Dedifferentiated amniotic fluid mesenchymal stem cell (primary cell): ENCODE measurements at regions not wholly inside any gene's neighbourhood (a gene's known extent, or its start where the extent isn't known, plus 50 kb on each side); places are given as distances from the start of the nearest gene placed in this dataset.
"Not testable (repeated sequence)": the region's sequence is repeated elsewhere in the genome, so short reads cannot be mapped to it uniquely, and the experiment has no call there.

Experiments
- DNase-seq: peaks from one replicate; pipeline ENCODE4 v3.0.0-alpha.2; 2016; ENCODE audit errors: extremely low spot score

DNA sequence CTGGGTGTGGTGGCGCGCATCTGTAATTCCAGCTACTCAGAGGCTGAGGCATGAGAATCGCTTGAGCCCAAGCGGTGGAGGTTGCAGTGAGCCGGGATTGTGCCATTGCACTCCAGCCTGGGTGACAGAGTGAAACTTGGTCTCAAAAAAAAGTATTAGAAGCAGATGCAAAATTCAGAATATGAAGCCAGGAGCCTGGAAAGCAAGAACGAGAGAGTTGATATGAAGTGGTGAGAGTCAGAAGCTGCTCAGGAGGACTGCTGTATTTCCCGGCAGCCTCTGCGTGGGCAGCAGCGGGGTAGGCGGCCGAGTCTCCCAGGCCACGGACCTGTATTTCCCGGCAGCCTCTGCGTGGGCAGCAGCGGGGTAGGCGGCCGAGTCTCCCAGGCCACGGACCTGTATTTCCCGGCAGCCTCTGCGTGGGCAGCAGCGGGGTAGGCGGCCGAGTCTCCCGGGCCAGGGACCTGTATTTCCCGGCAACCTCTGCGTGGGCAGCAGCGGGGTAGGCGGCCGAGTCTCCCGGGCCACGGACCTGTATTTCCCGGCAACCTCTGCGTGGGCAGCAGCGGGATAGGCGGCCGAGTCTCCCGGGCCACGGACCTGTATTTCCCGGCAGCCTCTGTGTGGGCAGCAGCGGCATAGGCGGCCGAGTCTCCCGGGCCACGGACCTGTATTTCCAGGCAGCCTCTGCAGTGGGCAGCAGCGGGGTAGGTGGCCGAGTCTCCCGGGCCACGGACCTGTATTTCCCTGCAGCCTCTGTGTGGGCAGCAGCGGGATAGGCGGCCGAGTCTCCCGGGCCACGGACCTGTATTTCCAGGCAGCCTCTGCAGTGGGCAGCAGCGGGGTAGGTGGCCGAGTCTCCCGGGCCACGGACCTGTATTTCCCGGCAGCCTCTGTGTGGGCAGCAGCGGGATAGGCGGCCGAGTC is 145.2 kb upstream of the PITRM1 start:
- DNase-seq = not testable (repeated sequence)

DNA sequence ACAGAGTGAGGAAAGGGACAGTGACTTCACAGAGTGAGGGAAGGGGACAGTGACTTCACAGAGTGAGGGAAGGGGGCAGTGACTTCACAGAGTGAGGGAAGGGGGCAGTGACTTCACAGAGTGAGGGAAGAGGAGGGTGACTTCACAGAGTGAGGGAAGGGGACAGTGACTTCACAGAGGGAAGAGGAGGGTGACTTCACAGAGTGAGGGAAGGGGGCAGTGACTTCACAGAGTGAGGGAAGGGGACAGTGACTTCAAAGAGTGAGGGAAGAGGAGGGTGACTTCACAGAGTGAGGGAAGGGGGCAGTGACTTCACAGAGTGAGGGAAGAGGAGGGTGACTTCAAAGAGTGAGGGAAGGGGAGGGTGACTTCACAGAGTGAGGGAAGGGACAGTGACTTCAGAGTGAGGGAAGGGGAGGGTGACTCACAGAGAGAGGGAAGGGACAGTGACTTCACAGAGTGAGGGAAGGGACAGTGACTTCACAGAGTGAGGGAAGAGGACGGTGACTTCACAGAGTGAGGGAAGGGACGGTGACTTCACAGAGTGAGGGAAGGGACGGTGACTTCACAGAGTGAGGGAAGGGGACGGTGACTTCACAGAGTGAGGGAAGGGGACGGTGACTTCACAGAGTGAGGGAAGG is 142.0 kb upstream of the PITRM1 start:
- DNase-seq = not testable (repeated sequence)

DNA sequence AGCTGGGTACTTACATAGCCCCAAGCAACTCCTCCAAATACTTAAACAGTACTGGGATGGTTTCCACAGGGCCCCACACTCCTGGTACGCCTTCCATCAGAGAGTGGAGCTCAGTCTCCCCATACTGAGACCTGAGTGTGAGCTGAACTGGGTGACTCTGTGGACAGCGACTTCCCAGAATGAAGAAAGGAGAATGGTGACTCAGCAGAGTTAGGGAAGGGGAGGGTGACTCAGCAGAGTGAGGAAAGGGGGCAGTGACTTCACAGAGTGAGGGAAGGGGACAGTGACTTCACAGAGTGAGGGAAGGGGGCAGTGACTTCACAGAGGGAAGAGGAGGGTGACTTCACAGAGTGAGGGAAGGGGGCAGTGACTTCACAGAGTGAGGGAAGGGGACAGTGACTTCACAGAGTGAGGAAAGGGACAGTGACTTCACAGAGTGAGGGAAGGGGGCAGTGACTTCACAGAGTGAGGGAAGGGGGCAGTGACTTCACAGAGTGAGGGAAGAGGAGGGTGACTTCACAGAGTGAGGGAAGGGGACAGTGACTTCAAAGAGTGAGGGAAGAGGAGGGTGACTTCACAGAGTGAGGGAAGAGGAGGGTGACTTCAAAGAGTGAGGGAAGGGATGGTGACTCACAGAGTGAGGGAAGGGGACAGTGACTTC is 141.3 kb upstream of the PITRM1 start:
- DNase-seq = peak; percentile 57

DNA sequence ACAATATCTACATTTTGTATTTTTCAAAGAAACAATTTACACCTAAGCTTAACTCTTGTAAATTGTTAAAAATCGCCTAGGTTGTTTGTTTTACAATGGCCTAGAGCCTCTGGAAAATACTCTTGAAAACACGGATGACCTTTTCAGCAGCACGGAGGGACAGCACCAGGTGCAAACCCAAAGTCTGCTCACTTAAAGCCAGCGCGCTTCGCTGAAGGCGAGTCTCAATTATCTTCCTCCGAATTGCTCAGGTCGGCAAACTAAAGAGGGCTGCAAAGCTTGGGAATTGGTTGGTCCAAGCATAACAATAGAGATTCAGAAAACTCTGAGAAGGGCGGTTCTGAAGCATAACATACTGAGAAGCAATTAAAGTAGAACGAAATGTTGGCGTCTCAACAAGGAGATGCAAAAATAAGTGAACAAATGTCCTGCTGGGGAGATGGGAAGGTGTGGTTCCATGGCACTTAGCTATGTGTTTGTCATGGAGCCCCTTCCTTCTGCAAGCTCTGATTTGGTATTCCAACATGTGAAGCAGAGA is 139.9 kb upstream of the PITRM1 start:
- DNase-seq = no peak

DNA sequence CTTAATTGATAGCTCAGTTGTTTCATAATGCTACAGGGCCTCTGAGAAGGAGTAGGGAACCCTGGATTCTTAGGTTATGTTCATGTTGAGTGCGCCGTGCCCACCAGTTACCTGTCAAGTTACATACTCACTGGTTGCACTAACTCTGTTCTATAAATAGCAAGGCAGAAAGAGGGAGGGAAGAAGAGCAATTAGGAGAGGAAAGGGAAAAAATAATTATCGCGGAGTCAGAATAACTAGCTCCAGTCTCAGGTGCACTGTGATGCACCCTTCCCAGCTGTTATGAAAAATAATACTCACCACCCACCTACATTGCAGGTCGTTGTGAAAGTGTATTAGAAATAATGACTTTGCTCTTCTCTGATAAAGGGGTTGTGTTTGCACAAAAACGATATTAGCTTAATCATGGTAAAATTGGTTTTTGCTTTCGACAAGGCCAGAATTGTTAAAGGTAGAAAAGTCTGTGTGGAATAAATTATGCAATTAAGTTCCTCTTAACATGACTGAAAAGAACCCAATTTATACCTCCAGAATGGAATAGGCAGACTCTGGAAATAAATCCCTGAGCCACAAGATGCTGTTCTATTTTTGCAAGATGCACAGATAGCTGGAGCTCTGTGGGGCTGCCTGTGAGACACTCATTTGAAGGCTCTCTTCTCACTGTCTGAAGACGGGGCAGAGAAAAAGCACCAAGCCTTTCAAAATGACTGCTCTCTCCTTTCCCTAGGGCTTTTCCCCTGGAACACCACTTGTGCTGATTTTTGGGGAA is 137.6 kb upstream of the PITRM1 start:
- DNase-seq = no peak

DNA sequence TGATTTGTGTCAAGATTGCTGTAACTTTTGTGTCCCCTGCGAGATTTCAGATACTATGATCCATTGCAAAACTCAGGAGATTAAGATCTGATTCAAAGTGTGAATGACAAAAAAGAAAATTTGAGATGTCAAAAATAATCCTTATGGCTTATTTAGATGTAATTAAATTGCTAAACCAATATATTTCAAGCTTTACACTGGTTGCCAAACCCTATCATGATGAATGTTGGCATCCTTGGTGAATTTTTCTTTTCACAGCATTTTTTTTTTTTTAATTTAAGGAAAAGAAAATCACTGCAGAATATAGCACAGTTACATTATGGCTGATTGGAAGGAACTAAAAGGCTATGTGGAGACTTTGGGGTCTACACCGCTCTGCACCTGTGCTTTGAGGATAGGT is 133.5 kb upstream of the PITRM1 start:
- no peak for DNase-seq

DNA sequence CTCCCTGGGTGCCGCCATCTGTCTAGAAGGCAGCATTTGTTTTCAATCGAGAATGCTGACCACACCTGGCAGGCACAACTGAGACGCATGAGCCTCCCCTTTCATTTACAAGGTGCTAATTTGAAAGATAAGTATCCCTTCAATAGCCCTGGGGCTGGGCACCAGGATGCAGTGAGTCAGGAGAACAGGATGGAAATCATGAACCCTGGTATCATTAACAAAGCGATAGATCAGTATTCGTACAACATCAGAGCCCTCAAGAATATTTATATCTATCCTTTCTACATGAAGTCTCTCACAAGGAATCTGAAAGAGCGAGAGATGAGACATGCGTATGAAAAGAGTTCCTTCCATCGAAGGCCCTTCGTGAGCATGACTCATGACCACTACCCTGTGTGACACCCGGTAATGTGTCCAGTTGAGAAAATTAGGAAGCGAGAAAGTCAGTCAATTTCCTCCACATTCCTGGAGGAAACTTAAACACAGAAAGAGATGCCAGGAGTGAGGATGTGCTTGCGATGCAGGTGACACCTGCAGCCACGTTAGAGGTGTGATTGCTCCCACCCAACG is 123.1 kb upstream of the PITRM1 start:
- no peak for DNase-seq

DNA sequence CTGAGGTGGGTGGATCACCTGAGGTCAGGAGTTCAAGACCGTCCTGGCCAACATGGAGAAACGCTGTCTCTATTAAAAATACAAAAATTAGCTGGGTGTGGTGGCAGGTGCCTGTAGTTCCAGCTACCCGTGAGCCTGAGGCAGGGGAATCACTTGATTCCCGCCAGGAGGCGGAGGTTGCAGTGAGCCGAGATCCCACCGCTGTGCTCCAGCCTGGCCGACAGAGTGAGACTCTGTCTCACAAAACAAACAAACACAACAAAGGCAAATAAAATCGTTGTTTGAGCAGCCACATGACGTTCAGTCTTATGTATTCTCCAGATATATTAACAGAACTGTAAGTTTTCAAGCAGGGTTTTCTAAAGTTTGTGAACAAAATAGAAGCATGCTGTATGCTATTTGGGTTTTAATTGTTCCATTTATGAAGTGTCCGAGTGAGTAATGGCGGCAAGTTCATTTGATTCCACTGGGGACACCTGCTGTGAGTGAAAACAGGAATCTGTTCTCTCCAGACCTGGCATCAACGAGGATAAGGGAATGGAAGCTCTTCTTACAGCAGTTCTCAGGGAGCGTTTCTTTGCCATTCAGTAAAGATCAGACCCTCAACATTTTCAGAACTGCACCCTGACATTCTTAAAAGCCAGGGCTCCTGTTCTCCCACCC is 122.5 kb upstream of the PITRM1 start:
- no peak for DNase-seq

DNA sequence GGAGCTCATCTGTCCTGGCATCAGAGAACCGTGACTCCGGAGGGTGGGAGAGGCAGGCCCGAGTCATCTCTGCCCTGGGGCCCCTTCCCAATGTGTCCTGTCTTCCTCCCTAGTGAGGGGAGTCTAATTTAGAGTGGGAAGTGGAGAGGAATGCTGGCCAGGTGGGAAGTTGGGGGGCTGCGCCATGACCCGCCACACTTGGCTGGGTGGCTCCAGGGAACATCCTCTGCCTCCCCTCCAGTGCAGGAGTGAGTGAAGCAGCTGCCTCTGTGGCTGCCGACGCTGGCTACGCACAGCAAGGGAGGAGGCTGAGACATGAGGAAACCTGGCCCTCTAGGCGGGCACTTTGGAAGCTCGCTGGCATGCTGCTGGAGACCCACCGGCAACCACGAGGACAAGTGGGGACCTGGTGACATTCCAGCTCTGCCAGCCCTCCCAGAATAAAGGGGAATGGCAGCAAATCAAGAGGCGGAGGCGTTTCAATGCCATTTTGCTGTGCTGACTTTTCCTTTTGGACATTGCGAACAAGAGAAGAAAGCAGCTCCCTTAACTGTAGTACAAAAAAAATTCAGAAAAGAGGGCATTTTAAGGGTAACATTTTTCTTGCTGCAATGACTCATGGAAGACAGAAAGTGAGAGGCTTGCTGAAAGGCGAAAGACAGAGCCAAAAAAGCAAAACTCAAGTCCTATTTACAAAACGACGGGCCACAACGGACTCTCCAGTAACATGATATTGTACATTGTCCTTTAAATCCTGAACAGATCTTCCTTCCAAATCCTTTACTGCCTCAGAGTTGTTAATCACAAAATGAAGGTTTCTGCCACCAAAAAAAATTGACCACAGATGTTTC is 121.2 kb upstream of the PITRM1 start:
- DNase-seq = peak; percentile 19

DNA sequence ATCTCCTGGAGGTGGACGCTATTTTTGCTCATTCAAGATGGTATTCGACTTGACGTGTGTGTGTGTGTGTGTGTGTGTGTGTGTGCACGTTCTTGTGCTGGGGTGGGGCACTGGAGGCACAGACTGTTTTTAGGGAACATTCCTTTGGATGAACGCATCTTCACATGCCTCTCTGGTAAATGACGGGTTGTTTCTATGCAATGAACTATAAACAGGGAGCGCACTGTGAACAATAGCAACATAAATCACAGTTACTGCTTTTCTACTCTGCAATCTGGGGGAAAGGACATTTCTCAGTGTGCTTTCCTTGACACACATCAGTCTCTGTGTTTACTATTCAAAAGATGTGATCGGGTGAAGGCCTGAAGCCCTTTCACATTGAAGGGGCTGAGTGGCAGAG is 120.1 kb upstream of the PITRM1 start:
- no peak for DNase-seq

DNA sequence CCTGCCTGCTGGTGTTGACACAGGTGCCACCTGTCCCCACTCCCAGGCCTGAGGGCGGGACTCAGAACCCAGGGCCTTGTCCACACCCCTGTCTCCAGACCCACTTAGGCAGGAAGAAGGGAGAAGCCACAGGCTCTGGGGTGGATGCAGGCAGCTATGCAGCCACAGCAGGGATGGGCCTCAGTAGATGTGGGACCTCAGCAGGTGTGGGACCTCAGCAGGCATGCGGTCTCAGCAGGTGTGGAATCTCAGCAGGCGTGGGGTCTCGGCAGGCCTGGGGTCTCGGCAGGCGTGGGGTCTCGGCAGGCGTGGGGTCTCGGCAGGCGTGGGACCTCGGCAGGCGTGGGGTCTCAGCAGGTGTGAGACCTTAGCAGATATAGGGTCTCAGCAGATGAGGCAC is 118.0 kb upstream of the PITRM1 start:
- no peak for DNase-seq

DNA sequence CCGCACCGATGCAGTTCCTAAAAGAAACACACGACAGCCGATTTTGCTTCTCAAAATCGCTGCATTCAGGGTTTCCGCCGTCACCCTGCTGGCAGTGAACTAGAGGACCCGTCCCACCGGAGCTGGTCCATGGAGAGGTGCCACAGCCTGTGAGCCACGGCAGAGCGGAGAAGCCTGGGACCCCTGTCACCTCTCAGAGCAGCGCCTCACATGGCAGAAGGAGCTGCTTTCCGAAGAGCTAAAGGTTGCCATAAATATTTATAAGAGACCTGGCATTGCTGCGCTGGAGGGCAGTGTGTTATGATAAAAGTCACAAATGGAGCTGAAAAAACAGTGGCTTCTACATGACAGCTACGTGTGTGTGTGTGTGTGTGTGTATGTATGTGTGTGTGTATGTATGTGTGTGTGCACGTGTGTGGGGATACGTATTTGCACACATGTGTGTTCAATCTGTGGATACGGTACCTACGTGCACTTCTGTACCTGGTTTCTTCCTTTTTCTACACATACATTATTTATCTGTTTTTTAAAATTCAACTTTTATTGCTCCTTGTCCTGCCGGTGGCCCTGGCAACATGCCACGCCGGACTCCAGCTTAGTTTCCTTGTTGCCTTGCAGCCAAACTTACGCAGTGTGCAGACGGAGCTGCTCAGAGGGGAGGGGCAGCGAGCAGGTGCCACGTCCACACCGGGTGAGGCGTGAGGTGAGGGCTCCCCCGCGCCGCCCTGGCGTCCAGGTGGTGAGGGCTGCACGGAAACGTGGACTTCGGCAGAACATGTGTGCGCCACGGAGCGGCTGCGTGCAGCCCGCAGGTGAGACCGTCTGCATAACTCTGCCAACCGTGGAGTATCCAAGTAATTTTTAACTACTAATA is 115.2 kb upstream of the PITRM1 start:
- DNase-seq = no peak

DNA sequence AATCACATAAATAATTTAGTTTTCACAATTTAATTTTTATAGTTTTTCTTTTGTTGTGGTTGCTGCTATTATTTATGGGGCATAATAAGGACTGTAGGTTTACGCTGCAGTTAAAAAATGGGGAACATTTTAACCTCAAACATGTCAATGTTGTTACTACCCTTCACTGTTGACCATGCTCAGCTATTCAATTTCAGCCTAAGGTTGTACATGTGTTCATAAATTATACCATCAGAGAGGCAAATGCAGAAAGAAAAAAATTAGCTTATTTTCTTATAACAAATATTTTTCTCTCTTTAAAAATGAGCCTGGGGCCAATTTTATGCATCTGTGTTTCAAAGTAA is 110.1 kb upstream of the PITRM1 start:
- DNase-seq = no peak

DNA sequence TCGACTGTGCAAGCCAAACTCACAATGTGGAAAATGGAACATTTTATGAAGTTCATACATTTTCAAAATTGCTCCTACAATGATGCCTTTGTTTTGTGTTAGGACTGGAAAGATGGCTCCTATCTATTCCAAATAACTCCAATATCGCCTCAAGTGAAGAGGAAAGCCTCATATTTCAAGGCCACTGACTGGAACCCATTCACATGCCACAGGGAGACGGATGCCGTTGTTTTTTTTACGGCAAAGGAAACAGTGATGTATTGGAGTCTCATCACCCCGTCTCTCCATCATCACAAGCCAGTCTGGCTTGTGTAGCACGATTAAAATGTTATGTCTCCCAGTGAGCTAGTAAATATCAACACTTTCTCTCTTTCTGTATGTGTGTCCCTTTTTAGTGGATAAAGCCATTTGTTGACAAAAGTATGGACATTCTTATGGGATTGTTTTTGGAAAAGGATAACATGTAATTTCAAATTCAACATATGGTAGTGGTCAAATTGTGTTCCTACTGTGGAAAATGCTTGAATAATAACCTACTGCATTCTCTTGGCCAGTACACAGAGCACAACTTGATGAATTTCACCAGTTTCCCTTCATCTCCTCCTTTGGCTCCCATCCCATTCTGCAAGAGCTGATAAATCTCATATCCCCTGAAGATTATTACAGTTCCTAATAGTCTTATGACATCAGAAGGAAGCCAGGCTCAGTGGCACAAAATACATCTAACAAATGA is 109.5 kb upstream of the PITRM1 start:
- DNase-seq = no peak

DNA sequence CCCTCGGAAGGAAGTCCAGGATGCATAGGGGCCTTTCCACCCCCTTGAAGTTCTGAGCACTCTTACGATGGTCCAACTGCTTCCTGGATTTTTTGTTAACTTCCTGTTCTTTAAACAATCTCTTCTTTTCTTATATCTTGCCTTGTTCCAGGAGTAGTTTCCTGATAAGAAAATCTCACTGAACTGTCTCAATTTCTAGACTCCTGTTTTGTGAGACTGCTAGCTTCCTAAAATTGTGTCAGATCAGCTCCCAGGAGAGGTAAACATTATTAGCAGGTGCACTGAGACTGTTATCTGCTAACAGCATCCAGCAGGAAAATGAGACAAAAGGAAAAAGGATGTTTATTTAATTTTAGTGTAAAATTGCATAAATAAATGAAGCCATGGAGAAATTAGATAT is 106.2 kb upstream of the PITRM1 start:
- no peak for DNase-seq

DNA sequence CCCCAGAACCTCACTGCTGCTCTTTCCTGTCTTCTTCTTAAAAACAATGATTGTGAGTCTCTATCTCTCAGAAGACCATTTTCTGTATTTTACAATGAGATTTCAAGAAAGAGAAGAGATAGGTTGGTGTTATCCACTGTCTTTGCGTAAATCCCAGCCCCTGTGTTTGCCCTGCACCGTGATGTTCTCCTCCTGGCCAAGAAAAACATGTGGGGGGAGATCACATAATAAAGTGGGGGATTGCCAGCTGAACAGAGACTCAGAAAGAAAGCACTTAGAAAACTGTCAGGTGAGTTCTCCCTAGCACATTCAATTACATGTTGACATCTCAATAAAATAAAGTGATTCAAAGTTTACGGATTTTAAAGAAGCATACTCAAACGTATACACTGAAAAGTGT is 105.0 kb upstream of the PITRM1 start:
- DNase-seq = no peak

DNA sequence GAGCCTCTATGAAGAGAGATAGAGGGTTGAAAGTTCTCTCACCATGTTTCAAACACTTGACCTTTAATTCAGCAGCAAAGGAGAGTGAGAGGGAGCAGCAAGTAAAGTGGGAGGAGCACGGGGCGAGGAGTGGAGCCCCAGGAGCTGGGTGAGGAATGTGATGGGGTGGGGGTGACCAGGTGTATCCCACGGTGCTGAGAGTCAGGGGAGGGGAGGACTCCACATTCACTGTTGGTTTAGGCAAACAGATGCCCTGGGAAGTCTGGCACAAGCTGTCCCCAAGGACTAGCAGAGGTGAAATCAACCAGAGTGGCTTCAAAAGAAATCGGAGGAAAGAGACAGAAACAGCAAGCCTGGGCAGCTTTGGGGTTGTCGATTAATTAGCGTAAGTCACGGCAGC is 101.8 kb upstream of the PITRM1 start:
- DNase-seq = no peak

DNA sequence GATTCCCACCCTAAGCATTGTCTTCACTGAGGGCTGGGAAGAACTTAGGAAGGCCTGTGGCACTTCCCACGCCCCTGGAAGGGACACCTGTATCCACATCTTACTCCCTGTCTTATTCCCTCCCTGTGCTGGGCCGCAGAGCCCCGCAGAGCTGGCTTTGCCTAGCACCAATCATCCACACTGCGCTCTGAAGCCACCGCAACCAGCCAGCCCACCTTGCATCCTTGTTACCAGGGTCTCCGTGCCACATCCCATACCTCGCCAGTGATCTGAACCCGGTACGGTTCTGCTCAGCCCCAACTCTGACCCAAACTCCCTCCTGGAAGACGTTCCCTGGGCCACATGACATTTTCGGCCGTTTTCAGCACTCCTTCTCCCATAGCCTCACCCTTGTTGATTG is 101.4 kb upstream of the PITRM1 start:
- DNase-seq = no peak
